ENCODE measurements at regions not wholly inside any gene's neighbourhood (a gene's known extent, or its start where the extent isn't known, plus 50 kb on each side); places are given as distances from the start of the nearest gene placed in this dataset.
"Not testable (repeated sequence)": the region's sequence is repeated elsewhere in the genome, so short reads cannot be mapped to it uniquely, and the experiment has no call there.

GRCh38 chr10:78096486-78096885 is 62.8 kb downstream of the RPS24 start:
- DNase-seq (ENCODE audit: low read depth, low spot score); H3K27ac ChIP-seq: not testable (repeated sequence)

GRCh38 chr10:78102593-78102992 is 68.9 kb downstream of the RPS24 start:
- DNase-seq (ENCODE audit: low read depth, low spot score); H3K27ac ChIP-seq: not testable (repeated sequence)

DNA sequence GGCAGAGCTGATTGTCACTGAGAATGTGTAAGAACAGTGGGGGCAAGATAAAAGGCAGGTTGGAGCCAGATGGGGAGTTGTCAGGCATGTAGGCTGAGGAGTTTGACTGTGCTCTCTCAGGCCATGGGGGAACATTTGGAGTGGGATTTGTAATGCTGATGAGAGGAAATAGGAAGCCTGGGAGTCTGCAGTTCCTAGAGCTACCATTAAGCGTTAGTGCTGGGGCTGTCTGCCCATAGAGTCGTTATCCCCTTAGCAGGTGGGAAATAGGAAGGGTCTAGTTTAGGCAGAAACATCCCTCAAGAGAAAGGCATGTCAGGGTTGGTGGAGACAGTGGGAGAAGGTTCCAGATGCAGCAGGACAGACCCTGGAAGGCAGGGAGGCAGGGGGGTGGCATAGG is 75.5 kb downstream of the RPS24 start:
- DNase-seq (ENCODE audit: low read depth, low spot score) = no peak
- H3K27ac ChIP-seq = no peak overlapping the region

- DNase-seq (ENCODE audit: low read depth, low spot score) = no peak
- no peak overlapping the region for H3K27ac ChIP-seq
Observed at GRCh38 chr10:78115135-78115853, 81.6 kb downstream of the RPS24 start.

DNA sequence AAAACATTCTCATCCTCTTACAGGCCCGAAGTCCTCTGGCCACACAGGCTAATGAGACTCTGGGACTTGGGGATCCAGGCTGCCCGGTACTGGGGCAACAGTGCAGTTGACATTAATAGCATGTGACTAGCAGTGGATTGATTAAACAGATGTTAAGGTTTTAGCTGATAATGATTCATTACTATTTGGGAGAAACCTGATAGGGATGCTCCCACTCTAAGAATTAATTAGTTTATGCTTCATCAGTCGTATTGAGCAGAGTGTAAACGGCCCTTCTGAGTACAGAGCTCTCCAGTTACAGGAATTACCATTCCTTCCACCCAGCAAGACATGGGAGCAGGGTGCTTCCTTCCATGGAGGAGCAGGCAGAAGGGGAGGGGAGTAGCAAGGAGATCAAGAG is 82.7 kb downstream of the RPS24 start:
- no peak overlapping the region for H3K27ac ChIP-seq
- no peak for DNase-seq (ENCODE audit: low read depth, low spot score)

GRCh38 chr10:78118591-78118990 is 84.9 kb downstream of the RPS24 start:
- no peak overlapping the region for H3K27ac ChIP-seq
- no peak for DNase-seq (ENCODE audit: low read depth, low spot score)

- no peak for DNase-seq (ENCODE audit: low read depth, low spot score)
- H3K27ac ChIP-seq = no peak overlapping the region
Observed at GRCh38 chr10:78121801-78122200, 88.1 kb downstream of the RPS24 start.

DNA sequence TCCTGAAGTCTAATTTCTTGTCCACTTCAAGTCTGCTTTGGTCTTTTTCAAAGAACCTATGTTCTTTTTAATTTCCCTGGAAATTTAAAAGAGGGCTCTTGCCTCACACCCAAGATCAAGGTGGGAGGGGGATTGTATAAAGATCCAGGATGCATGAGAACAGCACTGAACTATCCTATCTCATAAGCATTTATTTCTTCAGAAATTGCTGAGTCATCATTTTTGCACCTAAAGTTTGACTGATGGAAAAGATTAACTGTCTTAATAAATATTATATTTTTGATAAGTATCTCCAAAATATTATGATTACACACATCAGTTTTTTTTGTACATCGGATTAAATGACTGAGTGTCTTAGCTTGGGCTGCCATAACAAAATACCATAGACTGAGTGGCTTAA is 90.5 kb downstream of the RPS24 start:
- no peak for DNase-seq (ENCODE audit: low read depth, low spot score)
- no peak overlapping the region for H3K27ac ChIP-seq

GRCh38 chr10:78129211-78129610 is 95.5 kb downstream of the RPS24 start:
- H3K27ac ChIP-seq = no peak overlapping the region
- DNase-seq (ENCODE audit: low read depth, low spot score) = no peak

GRCh38 chr10:78130966-78131710 is 97.5 kb downstream of the RPS24 start:
- DNase-seq (ENCODE audit: low read depth, low spot score) = no peak
- H3K27ac ChIP-seq = no peak overlapping the region

DNA sequence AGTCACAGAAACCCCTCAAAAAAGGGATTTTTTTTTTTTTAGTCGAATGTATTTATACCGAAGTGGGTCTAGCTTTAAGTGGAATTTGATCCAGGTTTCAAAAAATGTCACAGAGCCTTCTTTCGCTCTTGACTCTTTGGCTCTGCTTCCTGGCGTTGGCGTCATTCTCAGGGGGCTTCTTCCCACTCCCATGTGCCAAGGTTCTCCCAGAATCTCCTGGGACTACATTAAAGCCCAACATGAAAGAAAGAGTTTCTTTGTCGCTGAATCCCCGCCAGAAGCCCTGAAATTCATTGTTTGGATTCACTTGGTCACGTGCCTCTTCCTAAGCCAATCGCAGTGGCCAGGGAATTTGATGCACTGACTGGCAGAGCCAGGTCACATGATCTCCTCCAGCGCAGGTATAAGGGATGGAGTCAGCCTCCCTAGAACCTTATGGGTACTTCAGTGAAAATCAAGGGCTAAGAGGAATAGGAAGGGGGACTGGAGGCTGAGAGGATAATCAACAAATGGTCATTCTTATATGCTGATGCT is 101.2 kb downstream of the RPS24 start:
- no peak for DNase-seq (ENCODE audit: low read depth, low spot score)
- no peak overlapping the region for H3K27ac ChIP-seq

DNA sequence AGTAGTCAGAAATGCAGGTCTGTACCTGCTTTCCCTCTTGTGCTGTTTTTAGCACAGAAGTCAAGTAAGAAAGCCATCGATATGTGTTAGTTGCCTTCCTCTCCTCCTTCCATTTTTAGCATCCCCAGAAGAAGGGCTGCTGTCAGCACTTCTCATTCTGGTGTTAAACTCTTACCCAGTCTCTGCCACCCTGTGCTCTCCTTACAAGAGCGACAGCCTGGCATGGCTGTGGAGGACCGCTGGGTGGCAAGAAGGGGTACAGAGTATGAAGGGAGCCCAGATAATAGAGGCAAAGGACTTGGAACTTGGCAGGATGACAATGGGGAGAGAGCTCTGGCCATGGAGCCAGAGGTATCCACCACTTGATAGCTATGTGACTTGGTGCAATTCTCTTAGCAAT is 103.5 kb downstream of the RPS24 start:
- DNase-seq (ENCODE audit: low read depth, low spot score) = no peak

GRCh38 chr10:78139341-78139740 is 105.7 kb downstream of the RPS24 start:
- H3K27ac ChIP-seq = no peak overlapping the region
- no peak for DNase-seq (ENCODE audit: low read depth, low spot score)

More for the DNA sequence above, 103.5 kb downstream of the RPS24 start:
- H3K27ac ChIP-seq = no peak overlapping the region

- H3K27ac ChIP-seq = no peak overlapping the region
- DNase-seq (ENCODE audit: low read depth, low spot score) = no peak
Observed at GRCh38 chr10:78140066-78140630, 106.5 kb downstream of the RPS24 start.

DNA sequence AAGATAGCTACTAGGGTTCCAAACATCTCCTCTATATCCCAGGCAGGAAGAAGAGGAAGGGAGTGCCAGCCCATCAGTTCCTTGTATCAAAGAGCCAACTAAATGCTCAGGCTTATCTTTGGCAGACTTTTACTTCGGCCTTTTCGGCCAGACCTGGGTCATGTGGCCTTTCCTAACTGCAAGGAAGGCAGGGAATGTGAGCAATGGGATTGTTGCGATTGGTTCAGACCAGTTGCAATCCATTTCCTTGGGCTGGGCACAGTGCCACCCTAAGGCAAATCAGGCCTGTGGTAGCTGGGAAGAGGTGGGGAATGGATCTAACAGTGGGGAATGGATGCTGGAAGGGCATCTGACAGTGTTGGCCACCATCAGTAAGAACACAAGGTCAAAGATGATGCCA is 109.9 kb downstream of the RPS24 start:
- H3K27ac ChIP-seq = no peak overlapping the region
- DNase-seq (ENCODE audit: low read depth, low spot score) = no peak

- H3K27ac ChIP-seq = no peak overlapping the region
- no peak for DNase-seq (ENCODE audit: low read depth, low spot score)
Observed at GRCh38 chr10:78146200-78146599, 112.5 kb downstream of the RPS24 start.

DNA sequence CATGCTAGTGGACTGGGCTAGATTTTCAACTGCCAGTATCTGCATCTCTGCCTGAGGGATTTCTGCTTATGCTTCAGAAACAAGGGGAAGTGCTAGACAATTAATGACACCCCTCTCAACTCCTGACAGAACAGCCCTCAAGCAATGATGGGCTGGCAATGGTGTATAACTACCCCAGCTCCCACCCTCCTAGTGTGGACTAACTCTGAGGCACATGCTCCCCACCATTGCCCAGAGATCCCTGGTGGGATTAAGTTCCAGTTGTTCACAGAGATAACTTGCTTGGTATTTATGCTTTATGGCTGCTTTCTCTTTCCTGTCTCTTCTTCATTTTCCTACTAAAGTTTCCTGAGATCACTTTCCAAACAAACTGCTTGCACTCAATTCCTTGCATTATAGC is 113.5 kb downstream of the RPS24 start:
- no peak overlapping the region for H3K27ac ChIP-seq
- DNase-seq (ENCODE audit: low read depth, low spot score) = no peak

- no peak for DNase-seq (ENCODE audit: low read depth, low spot score)
- no peak overlapping the region for H3K27ac ChIP-seq
Observed at GRCh38 chr10:78148216-78148960, 114.7 kb downstream of the RPS24 start.

- DNase-seq (ENCODE audit: low read depth, low spot score) = no peak
- H3K27ac ChIP-seq = no peak overlapping the region
Observed at GRCh38 chr10:78148961-78149612, 115.4 kb downstream of the RPS24 start.

DNA sequence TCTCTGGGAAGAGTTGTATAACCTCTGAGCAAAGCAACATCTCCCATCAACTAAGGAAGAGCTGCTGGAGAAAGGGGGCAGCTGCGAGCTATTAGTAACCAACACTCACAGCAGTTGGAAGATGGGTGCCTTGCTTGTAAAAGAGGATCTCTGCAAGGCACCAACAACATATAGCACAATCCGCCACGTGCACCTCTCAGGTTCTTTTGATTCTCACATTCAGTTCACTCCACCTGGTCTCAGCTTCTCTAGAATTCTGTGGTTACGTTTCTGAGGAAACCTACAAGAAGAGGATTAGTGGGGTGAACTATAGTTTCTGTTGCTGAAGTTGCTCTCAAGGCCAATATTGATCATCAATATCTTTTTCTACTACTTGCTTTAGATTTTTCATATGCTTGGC is 117.1 kb downstream of the RPS24 start:
- DNase-seq (ENCODE audit: low read depth, low spot score) = no peak
- no peak overlapping the region for H3K27ac ChIP-seq
